ENCODE measurements at regions not wholly inside any gene's neighbourhood (a gene's known extent, or its start where the extent isn't known, plus 50 kb on each side); places are given as distances from the start of the nearest gene placed in this dataset.

GRCh38 chr9:73810585-73811215, 659.0 kb downstream of the ANXA1 start:
- no peaks in the 10 kb centered on the region; the same call in 1 of the 2 replicates for H3K36me3 Mint-ChIP-seq (ENCODE audit: low read depth)
- H3K27me3 Mint-ChIP-seq (ENCODE audit: insufficient read depth) = no peaks in the 10 kb centered on the region
- H3K27ac Mint-ChIP-seq = no peak overlapping the region
- TF ChIP-seq, protein P1, sequence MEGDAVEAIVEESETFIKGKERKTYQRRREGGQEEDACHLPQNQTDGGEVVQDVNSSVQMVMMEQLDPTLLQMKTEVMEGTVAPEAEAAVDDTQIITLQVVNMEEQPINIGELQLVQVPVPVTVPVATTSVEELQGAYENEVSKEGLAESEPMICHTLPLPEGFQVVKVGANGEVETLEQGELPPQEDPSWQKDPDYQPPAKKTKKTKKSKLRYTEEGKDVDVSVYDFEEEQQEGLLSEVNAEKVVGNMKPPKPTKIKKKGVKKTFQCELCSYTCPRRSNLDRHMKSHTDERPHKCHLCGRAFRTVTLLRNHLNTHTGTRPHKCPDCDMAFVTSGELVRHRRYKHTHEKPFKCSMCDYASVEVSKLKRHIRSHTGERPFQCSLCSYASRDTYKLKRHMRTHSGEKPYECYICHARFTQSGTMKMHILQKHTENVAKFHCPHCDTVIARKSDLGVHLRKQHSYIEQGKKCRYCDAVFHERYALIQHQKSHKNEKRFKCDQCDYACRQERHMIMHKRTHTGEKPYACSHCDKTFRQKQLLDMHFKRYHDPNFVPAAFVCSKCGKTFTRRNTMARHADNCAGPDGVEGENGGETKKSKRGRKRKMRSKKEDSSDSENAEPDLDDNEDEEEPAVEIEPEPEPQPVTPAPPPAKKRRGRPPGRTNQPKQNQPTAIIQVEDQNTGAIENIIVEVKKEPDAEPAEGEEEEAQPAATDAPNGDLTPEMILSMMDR (IDR thresholded peaks at IDR 0.05) = no peak
- H3K4me1 Mint-ChIP-seq (ENCODE audit: low read depth) = no peaks in the 10 kb centered on the region
- no peak overlapping the region for H3K4me3 Mint-ChIP-seq
- no peak for DNase-seq
- peaks cover 36% of the 10 kb centered on the region for H3K9me3 Mint-ChIP-seq

GRCh38 chr9:73813546-73813945, 661.9 kb downstream of the ANXA1 start:
- H3K4me1 Mint-ChIP-seq (ENCODE audit: low read depth) = no peaks in the 10 kb centered on the region
- TF ChIP-seq, protein P1 (IDR thresholded peaks at IDR 0.05) = no peak
- no peak overlapping the region for H3K27ac Mint-ChIP-seq
- H3K27me3 Mint-ChIP-seq (ENCODE audit: insufficient read depth) = no peaks in the 10 kb centered on the region
- no peak for DNase-seq
- no peak overlapping the region for H3K4me3 Mint-ChIP-seq
- no peaks in the 10 kb centered on the region; the same call in 1 of the 2 replicates for H3K36me3 Mint-ChIP-seq (ENCODE audit: low read depth)
- peaks cover 33% of the 10 kb centered on the region for H3K9me3 Mint-ChIP-seq

DNA sequence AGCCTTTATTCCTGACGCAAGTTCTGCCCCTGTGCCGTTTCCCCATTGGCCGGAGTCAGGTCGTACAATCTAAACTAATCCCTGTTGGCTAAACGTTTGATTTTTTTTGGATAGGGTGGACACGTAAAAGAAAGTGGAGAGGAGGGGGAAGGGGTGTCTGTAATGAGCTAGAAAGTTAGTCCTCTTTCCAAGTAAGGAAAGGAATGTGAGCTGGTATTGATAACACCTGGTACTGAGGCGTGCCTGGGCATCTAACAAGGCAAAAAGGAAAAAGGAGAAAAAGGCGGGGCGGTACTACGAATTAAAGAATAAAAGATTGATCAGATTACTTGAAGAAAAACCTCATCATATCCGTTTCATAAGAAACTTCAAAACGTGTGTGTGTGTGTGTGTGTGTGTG, 665.2 kb downstream of the ANXA1 start:
- Mint-ChIP-seq H3K4me3 (no peak overlapping the region), H3K36me3 (ENCODE audit: low read depth) (no peaks in the 10 kb centered on the region), H3K9me3 (peaks cover 26% of the 10 kb centered on the region), H3K27ac (no peak overlapping the region), H3K4me1 (ENCODE audit: low read depth) (no peaks in the 10 kb centered on the region), H3K27me3 (ENCODE audit: insufficient read depth) (no peaks in the 10 kb centered on the region)
- DNase-seq = no peak
- TF ChIP-seq, protein P1 (IDR thresholded peaks at IDR 0.05) = no peak

DNA sequence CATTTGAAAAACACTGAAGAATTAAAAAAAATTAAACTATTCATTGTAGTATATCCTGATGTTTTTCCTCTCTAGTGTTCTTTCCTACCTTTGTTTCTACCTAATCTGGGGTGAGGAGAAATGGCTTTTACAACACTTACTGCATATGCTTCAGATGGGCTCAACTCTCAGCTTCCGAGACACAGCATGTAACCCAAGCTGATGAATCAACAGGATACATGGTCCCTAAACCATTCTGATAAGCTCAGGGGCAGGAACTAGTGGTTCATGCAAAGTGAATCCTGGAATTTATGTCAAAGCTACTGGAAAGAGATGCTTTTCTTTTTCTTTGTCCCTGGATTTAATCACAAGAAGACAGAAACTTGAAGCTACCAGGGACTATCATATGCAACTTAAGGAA, 672.5 kb upstream of the RORB start:
- Mint-ChIP-seq H3K9me3 (peaks cover 8% of the 10 kb centered on the region; the same call in 1 of the 2 replicates), H3K4me3 (no peak overlapping the region), H3K4me1 (ENCODE audit: low read depth) (no peaks in the 10 kb centered on the region), H3K27me3 (ENCODE audit: insufficient read depth) (no peaks in the 10 kb centered on the region), H3K27ac (no peak overlapping the region), H3K36me3 (ENCODE audit: low read depth) (no peaks in the 10 kb centered on the region)
- TF ChIP-seq, protein P1 (IDR thresholded peaks at IDR 0.05) = no peak
- DNase-seq = no peak

DNA sequence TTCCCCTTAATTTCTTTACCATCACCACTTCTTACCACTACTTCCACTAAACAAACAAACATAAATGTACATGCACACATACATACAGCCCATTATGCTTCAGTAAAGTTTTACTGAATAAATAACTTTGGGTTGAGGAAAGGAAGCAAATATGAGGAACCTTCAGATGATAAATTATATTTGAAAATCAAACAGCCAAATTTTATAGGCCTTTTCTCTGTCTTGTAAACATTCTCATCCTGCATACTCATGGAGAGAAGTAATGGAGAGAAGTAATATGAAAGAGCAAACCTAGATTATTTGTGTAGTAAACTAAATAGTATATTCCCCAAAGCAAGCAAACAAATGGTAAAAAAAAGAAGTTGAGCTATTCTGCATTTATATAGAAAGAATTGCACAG, 658.3 kb upstream of the RORB start:
- Mint-ChIP-seq H3K9me3 (no peaks in the 10 kb centered on the region; the same call in none of the 2 replicates), H3K27me3 (ENCODE audit: insufficient read depth) (no peaks in the 10 kb centered on the region), H3K4me1 (ENCODE audit: low read depth) (no peaks in the 10 kb centered on the region), H3K27ac (no peak overlapping the region), H3K4me3 (no peak overlapping the region), H3K36me3 (ENCODE audit: low read depth) (no peaks in the 10 kb centered on the region)
- TF ChIP-seq, protein P1 (IDR thresholded peaks at IDR 0.05) = no peak
- no peak for DNase-seq
